SK-N-SH (cell line): ENCODE measurements at regions not wholly inside any gene's neighbourhood (a gene's known extent, or its start where the extent isn't known, plus 50 kb on each side); places are given as distances from the start of the nearest gene placed in this dataset.

Experiments
- CHD2 ChIP-seq: fragments of 150-350 bp; IDR thresholded peaks from 2 replicates; pipeline ENCODE4 v1.6.1; 2018; ENCODE audit warnings: low read length; ENCODE audit not compliant: partially characterized antibody
- CTCF ChIP-seq: fragments of 200-600 bp; sonication (generic); IDR thresholded peaks from 2 replicates; pipeline ENCODE4 v1.6.1; 2017; ENCODE audit warnings: antibody characterized with exemption, mild to moderate bottlenecking, moderate library complexity
- EP300 ChIP-seq, 2 experiments: IDR thresholded peaks; 2 replicates each; pipeline versions ENCODE4 v1.4.0 to v1.6.1; 2012; ENCODE audit warnings: borderline replicate concordance in 1 of 2, low read depth in 1 of 2, low read length in 1 of 2
- GABPA ChIP-seq: IDR thresholded peaks from 2 replicates; pipeline ENCODE4 v1.4.0; 2012; ENCODE audit warnings: low read depth, mild to moderate bottlenecking
- POLR2AphosphoS5 ChIP-seq: IDR thresholded peaks from 2 replicates; pipeline ENCODE4 v1.6.1; 2012; ENCODE audit warnings: low read depth, low read length
- RAD21 ChIP-seq: IDR thresholded peaks from 2 replicates; pipeline ENCODE4 v1.6.1; 2012; ENCODE audit warnings: mild to moderate bottlenecking, low read length
- TAF1 ChIP-seq: IDR thresholded peaks from 2 replicates; pipeline ENCODE4 v1.6.1; 2012; ENCODE audit warnings: low read depth, mild to moderate bottlenecking, low read length, moderate library complexity, borderline replicate concordance
- TCF12 ChIP-seq: IDR thresholded peaks from 2 replicates; pipeline ENCODE4 v1.4.0; 2012
- YY1 ChIP-seq: IDR thresholded peaks from 2 replicates; pipeline ENCODE4 v1.4.0; 2012; ENCODE audit warnings: low read depth, mild to moderate bottlenecking
- TF ChIP-seq, protein P1 (sequence below): IDR thresholded peaks from 2 replicates; pipeline ENCODE4 v1.4.0; 2012; ENCODE audit warnings: low read depth
- TF ChIP-seq, protein P2 (sequence below): IDR thresholded peaks from 2 replicates; pipeline ENCODE4 v1.4.0; 2012; ENCODE audit warnings: low read depth, borderline replicate concordance

- TF ChIP-seq RAD21 (no peak), CTCF (no peak), TAF1 (no peak), TCF12 (no peak), POLR2AphosphoS5 (no peak), EP300 (IDR thresholded peaks at IDR 0.05; ENCODE audit: borderline replicate concordance in 1 of 2, low read depth in 1 of 2, low read length in 1 of 2) (no peak), GABPA (no peak), YY1 (no peak), CHD2 (no peak)
- TF ChIP-seq, protein P1, sequence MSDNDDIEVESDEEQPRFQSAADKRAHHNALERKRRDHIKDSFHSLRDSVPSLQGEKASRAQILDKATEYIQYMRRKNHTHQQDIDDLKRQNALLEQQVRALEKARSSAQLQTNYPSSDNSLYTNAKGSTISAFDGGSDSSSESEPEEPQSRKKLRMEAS, result no peak
- TF ChIP-seq, protein P2, sequence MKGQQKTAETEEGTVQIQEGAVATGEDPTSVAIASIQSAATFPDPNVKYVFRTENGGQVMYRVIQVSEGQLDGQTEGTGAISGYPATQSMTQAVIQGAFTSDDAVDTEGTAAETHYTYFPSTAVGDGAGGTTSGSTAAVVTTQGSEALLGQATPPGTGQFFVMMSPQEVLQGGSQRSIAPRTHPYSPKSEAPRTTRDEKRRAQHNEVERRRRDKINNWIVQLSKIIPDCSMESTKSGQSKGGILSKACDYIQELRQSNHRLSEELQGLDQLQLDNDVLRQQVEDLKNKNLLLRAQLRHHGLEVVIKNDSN, result no peak
Observed at GRCh38 chr13:80126389-80127068, 214.4 kb downstream of the SPRY2 start.
